Glutamatergic neuron (in vitro differentiated cells): ENCODE measurements at regions not wholly inside any gene's neighbourhood (a gene's known extent, or its start where the extent isn't known, plus 50 kb on each side); places are given as distances from the start of the nearest gene placed in this dataset.

Experiments
- DNase-seq: peaks from one replicate; pipeline ENCODE4 v3.0.0; 2022
- H3K27ac Mint-ChIP-seq: one replicate; pipeline ENCODE4 v1.8.0; 2020; ENCODE audit warnings: mild to moderate bottlenecking, mixed read lengths, inconsistent platforms; ENCODE audit not compliant: unreplicated experiment
- H3K27me3 Mint-ChIP-seq: one replicate; pipeline ENCODE4 v1.8.0; 2020; ENCODE audit warnings: mild to moderate bottlenecking, moderate library complexity, mixed read lengths, inconsistent platforms; ENCODE audit not compliant: unreplicated experiment
- H3K36me3 Mint-ChIP-seq: one replicate; pipeline ENCODE4 v1.8.0; 2020; ENCODE audit warnings: mild to moderate bottlenecking, mixed read lengths, inconsistent platforms; ENCODE audit not compliant: unreplicated experiment
- H3K4me1 Mint-ChIP-seq: one replicate; pipeline ENCODE4 v1.8.0; 2020; ENCODE audit warnings: mild to moderate bottlenecking, low read depth, mixed read lengths, inconsistent platforms; ENCODE audit not compliant: unreplicated experiment
- H3K4me3 Mint-ChIP-seq: one replicate; pipeline ENCODE4 v1.8.0; 2020; ENCODE audit warnings: mild to moderate bottlenecking, mixed read lengths, inconsistent platforms; ENCODE audit not compliant: unreplicated experiment
- H3K9me3 Mint-ChIP-seq: one replicate; pipeline ENCODE4 v1.8.0; 2020; ENCODE audit warnings: mild to moderate bottlenecking, moderate library complexity, mixed read lengths, inconsistent platforms; ENCODE audit not compliant: unreplicated experiment
- CTCF ChIP-seq: fragments of 200-600 bp; sonication (generic); IDR thresholded peaks from one replicate; pipeline ENCODE4 v1.5.0; 2021; ENCODE audit not compliant: partially characterized antibody, unreplicated experiment

- Mint-ChIP-seq H3K4me1 (peaks cover 6% of the 10 kb centered on the region), H3K27me3 (no peaks in the 10 kb centered on the region), H3K27ac (no peak overlapping the region), H3K4me3 (no peak overlapping the region), H3K9me3 (no peaks in the 10 kb centered on the region), H3K36me3 (no peaks in the 10 kb centered on the region)
- no peak for DNase-seq
- no peak for TF ChIP-seq CTCF
These were observed 1407.4 kb upstream of the ZEB2 start for GRCh38 chr2:145927131-145927950.

GRCh38 chr2:145925591-145925990, 1405.7 kb upstream of the ZEB2 start:
- H3K9me3 Mint-ChIP-seq: no peaks in the 10 kb centered on the region
- H3K4me1 Mint-ChIP-seq: no peaks in the 10 kb centered on the region
- H3K36me3 Mint-ChIP-seq: no peaks in the 10 kb centered on the region
- H3K27ac Mint-ChIP-seq: no peak overlapping the region
- H3K27me3 Mint-ChIP-seq: no peaks in the 10 kb centered on the region
- no peak for DNase-seq
- no peak overlapping the region for H3K4me3 Mint-ChIP-seq
- TF ChIP-seq CTCF: no peak

- no peaks in the 10 kb centered on the region for H3K9me3 Mint-ChIP-seq
- no peak for DNase-seq
These were observed 1399.6 kb upstream of the ZEB2 start for GRCh38 chr2:145919477-145919876.

GRCh38 chr2:145918951-145919350, 1399.0 kb upstream of the ZEB2 start:
- Mint-ChIP-seq H3K4me3 (no peak overlapping the region), H3K9me3 (no peaks in the 10 kb centered on the region), H3K4me1 (no peaks in the 10 kb centered on the region), H3K27ac (no peak overlapping the region), H3K27me3 (no peaks in the 10 kb centered on the region), H3K36me3 (no peaks in the 10 kb centered on the region)
- no peak for DNase-seq
- no peak for TF ChIP-seq CTCF

More at GRCh38 chr2:145919477-145919876, 1399.6 kb upstream of the ZEB2 start:
- Mint-ChIP-seq H3K36me3 (no peaks in the 10 kb centered on the region), H3K4me1 (no peaks in the 10 kb centered on the region), H3K4me3 (no peak overlapping the region), H3K27ac (no peak overlapping the region), H3K27me3 (no peaks in the 10 kb centered on the region)
- TF ChIP-seq CTCF: no peak

GRCh38 chr2:145916799-145917198, 1396.9 kb upstream of the ZEB2 start:
- no peak overlapping the region for H3K27ac Mint-ChIP-seq

More at GRCh38 chr2:145916799-145917198, 1396.9 kb upstream of the ZEB2 start:
- H3K4me1 Mint-ChIP-seq: no peaks in the 10 kb centered on the region
- no peaks in the 10 kb centered on the region for H3K9me3 Mint-ChIP-seq
- H3K27me3 Mint-ChIP-seq: no peaks in the 10 kb centered on the region
- no peak overlapping the region for H3K4me3 Mint-ChIP-seq
- no peaks in the 10 kb centered on the region for H3K36me3 Mint-ChIP-seq
- DNase-seq: no peak
- no peak for TF ChIP-seq CTCF
